NT2/D1 (cell line): ENCODE measurements at regions not wholly inside any gene's neighbourhood (a gene's known extent, or its start where the extent isn't known, plus 50 kb on each side); places are given as distances from the start of the nearest gene placed in this dataset.

Experiments
- DNase-seq: peaks from one replicate; pipeline ENCODE4 v3.0.0-alpha.2; 2011; ENCODE audit warnings: low read depth, low spot score
- H3K27me3 ChIP-seq: 2 replicates; pipeline ENCODE4 v1.6.0; 2011; ENCODE audit warnings: mild to moderate bottlenecking; ENCODE audit not compliant: insufficient read length, insufficient read depth
- H3K36me3 ChIP-seq: 2 replicates; pipeline ENCODE4 v1.6.1; 2011; ENCODE audit warnings: mild to moderate bottlenecking, low read length, mixed read lengths; ENCODE audit not compliant: insufficient read depth, insufficient read length
- H3K4me1 ChIP-seq: 2 replicates; pipeline ENCODE4 v1.5.1; 2011; ENCODE audit not compliant: insufficient read depth, insufficient read length
- H3K4me3 ChIP-seq: 2 replicates; pipeline ENCODE4 v1.5.1; 2011; ENCODE audit warnings: low read depth; ENCODE audit not compliant: insufficient read length
- H3K9ac ChIP-seq: 2 replicates; pipeline ENCODE4 v1.6.0; 2011; ENCODE audit warnings: low read depth; ENCODE audit not compliant: insufficient read length
- H3K9me3 ChIP-seq: 2 replicates; pipeline ENCODE4 v1.5.1; 2011; ENCODE audit warnings: mild to moderate bottlenecking, low read length; ENCODE audit not compliant: insufficient read depth
- SUZ12 ChIP-seq: IDR thresholded peaks from 2 replicates; pipeline ENCODE4 v1.6.1; 2011; ENCODE audit not compliant: insufficient read length, insufficient read depth; ENCODE audit errors: extremely low read depth
- YY1 ChIP-seq: IDR thresholded peaks from 2 replicates; pipeline ENCODE4 v1.6.1; 2011; ENCODE audit not compliant: insufficient read length, insufficient read depth
- ZNF274 ChIP-seq: IDR thresholded peaks from 2 replicates; pipeline ENCODE4 v1.6.1; 2011; ENCODE audit warnings: mild to moderate bottlenecking, low read depth, low read length

DNA sequence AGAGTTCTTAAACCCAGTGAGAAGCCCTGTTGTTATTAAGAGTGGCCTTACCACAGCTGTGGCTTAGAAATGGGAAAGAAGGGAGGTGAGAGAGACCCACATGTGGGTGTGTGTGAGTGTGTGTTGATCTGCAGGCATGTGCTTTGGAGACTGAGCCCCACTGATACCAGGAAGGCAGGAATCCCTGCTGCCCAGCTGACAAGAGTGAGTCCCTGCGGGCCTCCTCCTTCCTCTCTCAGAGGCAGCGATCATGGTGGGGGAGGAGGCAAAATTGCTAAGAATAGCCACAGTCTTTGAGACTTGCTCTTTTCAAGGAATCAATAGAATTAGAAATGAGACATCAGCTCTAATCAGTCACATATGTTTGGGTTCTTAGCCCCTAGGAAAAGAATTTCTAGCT is 87.0 kb upstream of the WARS2 start:
- Histone ChIP-seq H3K36me3 (no peaks in the 10 kb centered on the region), H3K9me3 (no peaks in the 10 kb centered on the region), H3K9ac (no peak overlapping the region), H3K4me1 (no peaks in the 10 kb centered on the region), H3K4me3 (no peak overlapping the region), H3K27me3 (no peaks in the 10 kb centered on the region)
- DNase-seq, result no peak
- no peak for TF ChIP-seq ZNF274
- TF ChIP-seq SUZ12, result no peak
- no peak for TF ChIP-seq YY1

GRCh38 chr1:119228335-119229080 is 88.1 kb upstream of the WARS2 start:
- no peaks in the 10 kb centered on the region for H3K9me3 ChIP-seq
- no peaks in the 10 kb centered on the region for H3K36me3 ChIP-seq
- DNase-seq, result no peak
- H3K4me3 ChIP-seq, result no peak overlapping the region
- H3K27me3 ChIP-seq, result no peaks in the 10 kb centered on the region
- no peaks in the 10 kb centered on the region for H3K4me1 ChIP-seq
- TF ChIP-seq YY1 (no peak), ZNF274 (no peak), SUZ12 (no peak)
- H3K9ac ChIP-seq, result no peak overlapping the region

DNA sequence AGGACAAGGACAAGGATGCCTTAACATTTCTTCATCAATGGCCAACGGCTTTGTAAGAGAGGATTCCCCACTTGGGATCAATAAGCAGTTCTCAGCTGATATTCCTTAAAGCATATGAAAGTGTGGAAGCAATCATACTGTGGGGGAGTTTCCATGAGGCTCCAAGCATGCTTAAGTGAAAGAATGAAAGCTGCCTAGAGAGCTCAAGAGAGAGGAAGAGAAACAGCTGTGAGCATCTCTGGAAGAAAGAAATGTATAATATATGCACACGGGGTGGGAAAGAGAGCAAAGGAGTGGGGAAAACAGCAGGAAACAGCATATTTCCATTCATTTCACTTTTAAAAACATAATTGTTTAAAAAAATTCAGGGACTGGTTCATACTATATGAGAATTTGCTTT is 94.7 kb upstream of the WARS2 start:
- TF ChIP-seq SUZ12 (no peak), ZNF274 (no peak), YY1 (no peak)
- no peak overlapping the region for H3K4me3 ChIP-seq
- no peaks in the 10 kb centered on the region for H3K4me1 ChIP-seq
- H3K9me3 ChIP-seq, result no peaks in the 10 kb centered on the region
- no peak overlapping the region for H3K9ac ChIP-seq
- H3K36me3 ChIP-seq, result no peaks in the 10 kb centered on the region
- DNase-seq, result no peak
- H3K27me3 ChIP-seq, result no peaks in the 10 kb centered on the region

GRCh38 chr1:119245881-119246280 is 105.4 kb upstream of the WARS2 start:
- no peaks in the 10 kb centered on the region for H3K4me1 ChIP-seq

DNA sequence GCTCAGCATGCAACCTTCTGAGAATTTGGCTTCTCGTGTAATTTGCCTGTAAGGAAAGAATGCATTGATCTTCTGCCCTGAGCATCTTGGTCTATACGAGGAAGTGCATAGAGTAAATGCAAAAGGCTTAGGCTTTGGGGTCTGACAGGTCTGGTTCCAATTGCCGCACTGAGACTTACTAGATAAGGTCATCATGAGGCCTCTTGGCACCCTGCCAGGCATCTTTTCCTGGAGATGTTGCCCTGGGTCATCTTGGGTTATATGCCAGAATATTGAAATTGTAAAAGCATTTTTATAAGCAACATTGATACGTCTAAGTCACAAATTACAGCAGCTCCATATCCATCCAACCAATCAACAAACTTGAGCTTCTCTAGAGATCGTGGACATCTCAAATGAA is 108.8 kb upstream of the WARS2 start:
- Histone ChIP-seq H3K9ac (no peak overlapping the region), H3K27me3 (no peaks in the 10 kb centered on the region), H3K4me3 (no peak overlapping the region), H3K36me3 (no peaks in the 10 kb centered on the region), H3K4me1 (no peaks in the 10 kb centered on the region), H3K9me3 (no peaks in the 10 kb centered on the region)
- no peak for DNase-seq
- TF ChIP-seq YY1 (no peak), ZNF274 (no peak), SUZ12 (no peak)

More at GRCh38 chr1:119245881-119246280, 105.4 kb upstream of the WARS2 start:
- DNase-seq, result no peak
- no peak for TF ChIP-seq SUZ12
- no peak for TF ChIP-seq YY1
- no peak for TF ChIP-seq ZNF274
- Histone ChIP-seq H3K9ac (no peak overlapping the region), H3K36me3 (no peaks in the 10 kb centered on the region), H3K9me3 (no peaks in the 10 kb centered on the region), H3K4me3 (no peak overlapping the region), H3K27me3 (no peaks in the 10 kb centered on the region)

GRCh38 chr1:119250299-119250698 is 109.8 kb upstream of the WARS2 start:
- H3K36me3 ChIP-seq, result no peaks in the 10 kb centered on the region
- TF ChIP-seq YY1 (no peak), SUZ12 (no peak), ZNF274 (no peak)
- no peak for DNase-seq
- no peak overlapping the region for H3K4me3 ChIP-seq
- no peaks in the 10 kb centered on the region for H3K9me3 ChIP-seq
- H3K9ac ChIP-seq, result no peak overlapping the region
- no peaks in the 10 kb centered on the region for H3K4me1 ChIP-seq
- H3K27me3 ChIP-seq, result no peaks in the 10 kb centered on the region

DNA sequence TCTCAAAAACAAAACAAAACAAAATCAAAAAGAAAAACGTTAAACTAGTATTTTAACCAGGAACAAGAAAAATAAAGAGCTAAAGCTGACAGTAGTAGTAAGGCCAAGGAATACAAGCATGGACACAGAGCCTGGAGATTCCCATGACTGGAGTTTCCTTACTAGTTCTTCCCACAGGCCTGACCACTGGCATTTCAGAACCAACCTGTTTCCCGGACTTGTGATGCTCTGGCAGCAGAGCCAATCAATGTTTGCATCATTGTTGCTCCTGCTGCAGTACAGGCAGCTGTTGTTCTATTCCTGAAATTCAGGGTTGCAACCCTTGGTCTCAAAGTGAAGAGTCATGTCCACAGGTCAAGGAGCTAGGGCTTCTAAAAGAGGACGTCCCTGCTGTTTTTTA is 111.3 kb upstream of the WARS2 start:
- Histone ChIP-seq H3K9ac (no peak overlapping the region), H3K4me3 (no peak overlapping the region)
- TF ChIP-seq YY1, result no peak
- no peak for TF ChIP-seq SUZ12
- TF ChIP-seq ZNF274, result no peak

More for the DNA sequence above, 111.3 kb upstream of the WARS2 start:
- H3K9me3 ChIP-seq, result no peaks in the 10 kb centered on the region
- H3K36me3 ChIP-seq, result no peaks in the 10 kb centered on the region
- H3K27me3 ChIP-seq, result no peaks in the 10 kb centered on the region
- no peak for DNase-seq
- H3K4me1 ChIP-seq, result no peaks in the 10 kb centered on the region
